ENCODE measurements at regions not wholly inside any gene's neighbourhood (a gene's known extent, or its start where the extent isn't known, plus 50 kb on each side); places are given as distances from the start of the nearest gene placed in this dataset.

GRCh38 chr5:67725604-67726003 is 490.0 kb upstream of the PIK3R1 start:
- no peak for TF ChIP-seq CTCF (IDR thresholded peaks at IDR 0.05)
- no peak for TF ChIP-seq EZH2 (IDR thresholded peaks at IDR 0.05)
- TF ChIP-seq EZH2phosphoT487 (IDR thresholded peaks at IDR 0.05): no peak

Data from neural progenitor cell (in vitro differentiated cells).